Epithelial cell of esophagus (primary cell): ENCODE measurements at regions not wholly inside any gene's neighbourhood (a gene's known extent, or its start where the extent isn't known, plus 50 kb on each side); places are given as distances from the start of the nearest gene placed in this dataset.

Source experiments
- DNase-seq: peaks from one replicate; pipeline ENCODE4 v3.0.0; 2010; ENCODE audit warnings: low read depth
- H3K4me3 ChIP-seq: 2 replicates; pipeline ENCODE4 v1.5.1; 2011; ENCODE audit warnings: mild to moderate bottlenecking, low read length, control low read depth
- CTCF ChIP-seq: IDR thresholded peaks from 2 replicates; pipeline ENCODE4 v1.5.1; 2011; ENCODE audit warnings: low read depth, mild to moderate bottlenecking, low read length, control low read depth, inconsistent platforms; ENCODE audit not compliant: insufficient read depth; ENCODE audit errors: missing control alignments

- TF ChIP-seq CTCF, result no peak
- no peak for DNase-seq
- H3K4me3 ChIP-seq, result no peak overlapping the region
Observed at GRCh38 chr10:121057269-121057668, 206.1 kb downstream of the WDR11 start.

- no peak for DNase-seq
- no peak for TF ChIP-seq CTCF
- no peak overlapping the region for H3K4me3 ChIP-seq
Observed at GRCh38 chr10:121058082-121058481, 206.9 kb downstream of the WDR11 start.

- TF ChIP-seq CTCF, result no peak
- no peak for DNase-seq
Observed at GRCh38 chr10:121059351-121059750, 208.2 kb downstream of the WDR11 start.

GRCh38 chr10:121062115-121062514, 211.0 kb downstream of the WDR11 start:
- no peak for TF ChIP-seq CTCF
- no peak overlapping the region for H3K4me3 ChIP-seq
- peak; percentile 31 for DNase-seq

More at GRCh38 chr10:121059351-121059750, 208.2 kb downstream of the WDR11 start:
- no peak overlapping the region for H3K4me3 ChIP-seq

- no peak for DNase-seq
- H3K4me3 ChIP-seq, result no peak overlapping the region
Observed at GRCh38 chr10:121063744-121064143, 212.6 kb downstream of the WDR11 start.

GRCh38 chr10:121064491-121064890, 213.3 kb downstream of the WDR11 start:
- DNase-seq, result no peak
- no peak for TF ChIP-seq CTCF
- H3K4me3 ChIP-seq, result no peak overlapping the region

More at GRCh38 chr10:121063744-121064143, 212.6 kb downstream of the WDR11 start:
- TF ChIP-seq CTCF, result no peak

- DNase-seq, result no peak
- no peak for TF ChIP-seq CTCF
- no peak overlapping the region for H3K4me3 ChIP-seq
Observed at GRCh38 chr10:121065330-121065729, 214.2 kb downstream of the WDR11 start.
